HEK293 (cell line): ENCODE measurements at regions not wholly inside any gene's neighbourhood (a gene's known extent, or its start where the extent isn't known, plus 50 kb on each side); places are given as distances from the start of the nearest gene placed in this dataset.

Experiments used
- TF ChIP-seq, protein P1 (sequence below): fragments of 450-650 bp; formaldehyde crosslinking; IDR thresholded peaks from 2 replicates; pipeline ENCODE4 v1.5.1; 2016; ENCODE audit warnings: missing biosample characterization, missing genetic modification characterization
- TF ChIP-seq, protein P2 (sequence below): fragments of 450-650 bp; formaldehyde crosslinking; IDR thresholded peaks from 2 replicates; pipeline ENCODE4 v1.5.1; 2016; ENCODE audit warnings: missing biosample characterization, missing genetic modification characterization
- TF ChIP-seq, protein P3 (sequence below): fragments of 450-650 bp; formaldehyde crosslinking; IDR thresholded peaks from 2 replicates; pipeline ENCODE4 v1.5.1; 2016; ENCODE audit warnings: missing biosample characterization, missing genetic modification characterization

DNA sequence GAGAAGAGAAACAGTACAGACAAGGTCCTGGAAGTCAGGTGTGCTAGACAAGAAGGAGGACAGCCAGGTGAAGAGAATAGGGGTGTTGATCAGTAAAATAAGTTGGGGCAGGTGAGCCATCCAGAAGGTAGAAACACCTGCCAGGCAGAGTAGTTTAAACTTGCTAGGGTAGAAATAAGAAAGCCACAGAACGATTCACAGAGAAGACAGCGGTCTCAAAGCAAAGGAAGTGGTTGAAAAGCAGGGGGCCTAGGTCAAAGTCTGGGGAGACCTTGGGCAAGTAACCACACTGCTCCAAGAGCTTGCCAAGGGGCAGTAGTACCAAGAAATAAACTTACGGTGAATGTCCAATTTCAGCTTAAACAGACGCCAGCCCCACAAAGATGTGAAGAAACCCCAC lies 116.6 kb upstream of the PROX1 start:
- TF ChIP-seq, protein P1, sequence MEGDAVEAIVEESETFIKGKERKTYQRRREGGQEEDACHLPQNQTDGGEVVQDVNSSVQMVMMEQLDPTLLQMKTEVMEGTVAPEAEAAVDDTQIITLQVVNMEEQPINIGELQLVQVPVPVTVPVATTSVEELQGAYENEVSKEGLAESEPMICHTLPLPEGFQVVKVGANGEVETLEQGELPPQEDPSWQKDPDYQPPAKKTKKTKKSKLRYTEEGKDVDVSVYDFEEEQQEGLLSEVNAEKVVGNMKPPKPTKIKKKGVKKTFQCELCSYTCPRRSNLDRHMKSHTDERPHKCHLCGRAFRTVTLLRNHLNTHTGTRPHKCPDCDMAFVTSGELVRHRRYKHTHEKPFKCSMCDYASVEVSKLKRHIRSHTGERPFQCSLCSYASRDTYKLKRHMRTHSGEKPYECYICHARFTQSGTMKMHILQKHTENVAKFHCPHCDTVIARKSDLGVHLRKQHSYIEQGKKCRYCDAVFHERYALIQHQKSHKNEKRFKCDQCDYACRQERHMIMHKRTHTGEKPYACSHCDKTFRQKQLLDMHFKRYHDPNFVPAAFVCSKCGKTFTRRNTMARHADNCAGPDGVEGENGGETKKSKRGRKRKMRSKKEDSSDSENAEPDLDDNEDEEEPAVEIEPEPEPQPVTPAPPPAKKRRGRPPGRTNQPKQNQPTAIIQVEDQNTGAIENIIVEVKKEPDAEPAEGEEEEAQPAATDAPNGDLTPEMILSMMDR (tag by site-specific recombination) = no peak
- TF ChIP-seq, protein P2, sequence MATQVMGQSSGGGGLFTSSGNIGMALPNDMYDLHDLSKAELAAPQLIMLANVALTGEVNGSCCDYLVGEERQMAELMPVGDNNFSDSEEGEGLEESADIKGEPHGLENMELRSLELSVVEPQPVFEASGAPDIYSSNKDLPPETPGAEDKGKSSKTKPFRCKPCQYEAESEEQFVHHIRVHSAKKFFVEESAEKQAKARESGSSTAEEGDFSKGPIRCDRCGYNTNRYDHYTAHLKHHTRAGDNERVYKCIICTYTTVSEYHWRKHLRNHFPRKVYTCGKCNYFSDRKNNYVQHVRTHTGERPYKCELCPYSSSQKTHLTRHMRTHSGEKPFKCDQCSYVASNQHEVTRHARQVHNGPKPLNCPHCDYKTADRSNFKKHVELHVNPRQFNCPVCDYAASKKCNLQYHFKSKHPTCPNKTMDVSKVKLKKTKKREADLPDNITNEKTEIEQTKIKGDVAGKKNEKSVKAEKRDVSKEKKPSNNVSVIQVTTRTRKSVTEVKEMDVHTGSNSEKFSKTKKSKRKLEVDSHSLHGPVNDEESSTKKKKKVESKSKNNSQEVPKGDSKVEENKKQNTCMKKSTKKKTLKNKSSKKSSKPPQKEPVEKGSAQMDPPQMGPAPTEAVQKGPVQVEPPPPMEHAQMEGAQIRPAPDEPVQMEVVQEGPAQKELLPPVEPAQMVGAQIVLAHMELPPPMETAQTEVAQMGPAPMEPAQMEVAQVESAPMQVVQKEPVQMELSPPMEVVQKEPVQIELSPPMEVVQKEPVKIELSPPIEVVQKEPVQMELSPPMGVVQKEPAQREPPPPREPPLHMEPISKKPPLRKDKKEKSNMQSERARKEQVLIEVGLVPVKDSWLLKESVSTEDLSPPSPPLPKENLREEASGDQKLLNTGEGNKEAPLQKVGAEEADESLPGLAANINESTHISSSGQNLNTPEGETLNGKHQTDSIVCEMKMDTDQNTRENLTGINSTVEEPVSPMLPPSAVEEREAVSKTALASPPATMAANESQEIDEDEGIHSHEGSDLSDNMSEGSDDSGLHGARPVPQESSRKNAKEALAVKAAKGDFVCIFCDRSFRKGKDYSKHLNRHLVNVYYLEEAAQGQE (tag by site-specific recombination) = no peak
- TF ChIP-seq, protein P3, sequence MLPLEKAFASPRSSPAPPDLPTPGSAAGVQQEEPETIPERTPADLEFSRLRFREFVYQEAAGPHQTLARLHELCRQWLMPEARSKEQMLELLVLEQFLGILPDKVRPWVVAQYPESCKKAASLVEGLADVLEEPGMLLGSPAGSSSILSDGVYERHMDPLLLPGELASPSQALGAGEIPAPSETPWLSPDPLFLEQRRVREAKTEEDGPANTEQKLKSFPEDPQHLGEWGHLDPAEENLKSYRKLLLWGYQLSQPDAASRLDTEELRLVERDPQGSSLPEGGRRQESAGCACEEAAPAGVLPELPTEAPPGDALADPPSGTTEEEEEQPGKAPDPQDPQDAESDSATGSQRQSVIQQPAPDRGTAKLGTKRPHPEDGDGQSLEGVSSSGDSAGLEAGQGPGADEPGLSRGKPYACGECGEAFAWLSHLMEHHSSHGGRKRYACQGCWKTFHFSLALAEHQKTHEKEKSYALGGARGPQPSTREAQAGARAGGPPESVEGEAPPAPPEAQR (tag by site-specific recombination) = no peak
